GM12872 (cell line): ENCODE measurements at regions not wholly inside any gene's neighbourhood (a gene's known extent, or its start where the extent isn't known, plus 50 kb on each side); places are given as distances from the start of the nearest gene placed in this dataset.

Source experiments
- TF ChIP-seq, protein P1 (sequence below): IDR thresholded peaks from 3 replicates; pipeline ENCODE4 v1.5.1; 2011; ENCODE audit warnings: low read depth, mild to moderate bottlenecking, low read length, moderate library complexity; ENCODE audit not compliant: insufficient read depth

DNA sequence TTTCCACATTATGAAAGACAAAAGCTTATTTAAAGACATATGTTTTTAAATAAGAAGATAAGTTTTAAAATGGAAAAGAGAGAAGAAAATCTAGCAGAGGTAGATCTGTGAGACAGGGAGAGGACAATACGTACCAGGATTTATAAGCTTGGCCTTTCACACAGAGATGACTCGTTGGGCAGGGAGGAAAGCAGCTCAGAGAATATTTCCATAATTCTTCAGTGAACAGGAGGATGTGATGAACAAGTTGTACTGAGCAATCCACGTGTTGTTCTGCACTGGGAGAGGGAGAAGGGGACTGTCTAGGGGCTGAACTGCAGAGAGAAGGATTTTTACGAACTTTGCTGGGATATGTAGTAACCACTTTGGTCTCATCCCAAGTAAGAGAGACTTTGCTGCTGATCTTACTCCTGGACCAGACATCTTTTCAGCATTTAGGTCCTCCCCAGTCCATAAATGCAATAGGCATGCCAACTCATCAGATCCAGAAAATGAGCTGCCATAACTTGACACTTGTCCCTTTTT, 162.5 kb upstream of the SETBP1 start:
- TF ChIP-seq, protein P1, sequence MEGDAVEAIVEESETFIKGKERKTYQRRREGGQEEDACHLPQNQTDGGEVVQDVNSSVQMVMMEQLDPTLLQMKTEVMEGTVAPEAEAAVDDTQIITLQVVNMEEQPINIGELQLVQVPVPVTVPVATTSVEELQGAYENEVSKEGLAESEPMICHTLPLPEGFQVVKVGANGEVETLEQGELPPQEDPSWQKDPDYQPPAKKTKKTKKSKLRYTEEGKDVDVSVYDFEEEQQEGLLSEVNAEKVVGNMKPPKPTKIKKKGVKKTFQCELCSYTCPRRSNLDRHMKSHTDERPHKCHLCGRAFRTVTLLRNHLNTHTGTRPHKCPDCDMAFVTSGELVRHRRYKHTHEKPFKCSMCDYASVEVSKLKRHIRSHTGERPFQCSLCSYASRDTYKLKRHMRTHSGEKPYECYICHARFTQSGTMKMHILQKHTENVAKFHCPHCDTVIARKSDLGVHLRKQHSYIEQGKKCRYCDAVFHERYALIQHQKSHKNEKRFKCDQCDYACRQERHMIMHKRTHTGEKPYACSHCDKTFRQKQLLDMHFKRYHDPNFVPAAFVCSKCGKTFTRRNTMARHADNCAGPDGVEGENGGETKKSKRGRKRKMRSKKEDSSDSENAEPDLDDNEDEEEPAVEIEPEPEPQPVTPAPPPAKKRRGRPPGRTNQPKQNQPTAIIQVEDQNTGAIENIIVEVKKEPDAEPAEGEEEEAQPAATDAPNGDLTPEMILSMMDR: no peak

DNA sequence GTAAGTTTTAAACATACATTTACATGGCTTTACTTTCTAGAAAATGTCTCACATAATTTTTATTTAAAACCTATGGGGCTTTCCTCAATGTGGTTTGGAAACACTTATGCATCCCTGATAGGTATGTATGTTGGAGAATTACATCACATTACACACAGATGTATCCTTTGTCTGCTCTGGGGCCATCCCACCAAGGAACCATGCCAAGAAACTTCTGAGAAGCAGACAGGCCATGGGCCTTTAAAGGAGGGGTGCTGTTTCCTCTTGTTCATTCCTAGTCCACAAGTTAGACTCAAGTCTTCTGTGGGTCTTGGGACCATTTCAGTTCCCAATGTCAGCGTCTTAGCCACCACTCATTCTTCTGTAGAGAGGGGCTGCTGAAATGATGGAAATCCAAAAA, 162.0 kb upstream of the SETBP1 start:
- TF ChIP-seq, protein P1: no peak

DNA sequence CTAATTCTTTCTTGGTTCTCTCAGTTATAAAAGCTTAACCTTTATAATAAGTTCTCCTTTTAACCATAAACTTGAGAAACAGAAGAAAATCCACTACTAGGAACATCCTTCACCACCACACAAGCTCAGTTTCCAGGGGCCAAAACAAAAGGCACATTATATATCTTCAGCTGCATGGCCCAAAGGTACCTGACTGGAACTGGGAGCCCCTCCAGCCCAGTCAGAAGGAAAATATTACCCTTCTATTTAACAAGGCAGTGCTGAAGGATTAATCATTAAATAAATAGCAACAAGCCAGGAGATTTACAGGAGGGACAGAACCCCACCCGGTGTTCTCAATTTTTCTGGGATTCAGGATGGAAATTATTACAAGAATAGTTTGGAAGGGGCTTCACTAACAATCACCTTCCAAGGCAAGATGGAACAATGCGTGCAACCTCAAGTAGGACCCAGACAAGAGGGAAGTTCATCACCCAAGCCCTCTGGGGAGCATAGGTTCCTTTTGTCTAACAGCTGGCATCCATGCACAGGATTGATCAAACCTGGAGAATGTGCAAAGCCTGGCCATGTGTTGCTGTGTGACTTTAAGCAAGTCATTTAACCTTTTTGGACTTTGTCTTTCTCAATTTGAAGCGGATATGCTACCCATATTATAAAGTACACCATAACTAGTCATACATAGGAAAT, 159.6 kb upstream of the SETBP1 start:
- TF ChIP-seq, protein P1: no peak

DNA sequence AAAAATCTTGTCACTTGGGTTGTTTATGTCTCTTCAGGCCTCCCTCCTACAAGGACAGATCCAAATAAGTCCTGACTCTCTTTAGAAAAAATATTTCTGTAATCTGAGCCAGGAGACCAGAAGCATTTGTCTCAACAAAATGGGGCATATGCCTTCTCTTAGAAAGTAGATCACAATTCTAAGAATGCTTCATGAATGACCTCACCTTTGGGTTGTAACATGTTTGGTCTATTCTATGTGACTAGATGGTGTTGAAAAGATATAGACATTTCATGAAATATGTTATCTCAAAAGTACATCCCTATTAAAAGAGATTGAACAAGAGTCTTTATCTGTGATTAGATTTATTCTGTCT, 159.0 kb upstream of the SETBP1 start:
- TF ChIP-seq, protein P1: no peak

DNA sequence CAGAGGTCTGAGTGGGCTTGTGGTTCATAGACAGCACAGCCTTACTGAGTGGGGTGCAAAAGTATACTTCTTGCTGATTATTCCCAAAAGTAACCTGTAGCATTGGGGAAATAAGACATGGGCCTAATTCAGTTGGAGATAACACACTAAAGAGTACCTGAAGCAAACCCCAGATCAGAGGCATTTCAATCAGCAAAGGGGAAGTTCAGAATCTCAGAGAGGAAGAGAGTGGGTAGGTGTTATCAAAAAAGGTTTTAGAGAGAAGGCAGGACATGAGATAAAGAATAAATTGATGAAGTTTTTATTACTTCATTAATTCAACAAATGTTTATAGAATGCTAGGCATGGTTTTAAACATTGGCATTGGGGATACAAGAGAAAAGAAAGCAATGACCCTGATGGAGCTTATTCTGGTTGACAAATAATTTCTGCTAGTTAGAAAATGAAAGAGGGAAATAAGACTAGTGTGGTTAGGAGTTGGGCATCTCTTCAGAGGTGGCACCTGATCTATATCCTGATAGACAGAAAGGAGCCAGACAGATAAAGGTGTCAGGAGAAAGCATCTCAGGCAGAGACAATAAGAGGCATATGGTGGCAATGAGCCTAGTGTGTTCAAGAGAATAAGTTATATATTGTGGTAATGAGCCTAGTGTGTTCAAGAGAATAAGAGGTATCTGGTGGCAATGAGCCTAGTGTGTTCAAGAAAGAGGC, 153.8 kb upstream of the SETBP1 start:
- TF ChIP-seq, protein P1: no peak

DNA sequence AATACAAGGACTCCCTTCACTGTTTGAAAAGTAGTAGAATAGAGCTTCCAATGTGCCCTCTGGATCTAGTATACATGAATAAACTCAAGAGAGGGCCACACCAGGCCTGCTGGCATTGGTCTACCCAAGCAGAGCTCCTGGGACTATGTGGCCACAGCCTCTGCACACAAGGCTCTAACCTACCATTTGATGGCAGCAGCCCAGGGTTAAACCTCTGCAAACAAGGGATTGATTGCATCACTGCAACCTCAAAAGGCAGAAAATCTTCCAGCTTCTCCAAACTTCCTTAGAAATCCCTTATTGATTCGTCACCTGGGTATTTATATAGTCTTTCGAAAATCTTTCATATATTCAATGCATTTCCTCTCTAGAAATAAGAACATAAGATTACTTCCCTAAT, 147.6 kb upstream of the SETBP1 start:
- TF ChIP-seq, protein P1: no peak

DNA sequence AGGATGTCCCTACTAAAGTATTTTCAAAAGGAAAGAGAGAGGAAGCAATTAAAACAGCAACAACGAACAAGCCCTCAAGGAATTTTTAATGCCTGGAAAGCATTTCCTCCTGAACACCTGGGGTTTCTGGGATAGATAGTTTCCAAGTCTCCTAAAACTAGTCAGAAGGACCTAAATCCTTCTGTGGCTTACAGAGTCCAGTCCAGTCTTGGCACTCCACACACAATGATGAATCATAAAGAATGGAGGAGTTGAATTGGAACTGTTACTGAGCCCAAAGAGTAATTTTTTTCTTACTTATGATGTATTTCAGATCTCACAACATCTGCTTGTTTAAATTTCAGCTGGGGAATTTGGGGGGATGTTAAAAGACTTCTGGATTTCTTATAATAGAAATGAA, 144.6 kb upstream of the SETBP1 start:
- TF ChIP-seq, protein P1: no peak
